ENCODE measurements at regions not wholly inside any gene's neighbourhood (a gene's known extent, or its start where the extent isn't known, plus 50 kb on each side); places are given as distances from the start of the nearest gene placed in this dataset.

- intact Hi-C loops (cut with DNase I): no loop called here
- Histone ChIP-seq H3K27ac (no peak overlapping the region), H3K27me3 (ENCODE audit: insufficient read depth in 3 of 3, low read length in 2 of 3) (peaks cover 4 to 5% (median 4%) of the 10 kb centered on the region in 3 donors), H3K36me3 (ENCODE audit: insufficient read depth in 1 of 2, low read depth in 1 of 2) (no peaks in the 10 kb centered on the region), H3K4me1 (no peaks in the 10 kb centered on the region), H3K4me3 (no peak overlapping the region), H3K9me3 (no peaks in the 10 kb centered on the region)
- DNase-seq: no peak
- ATAC-seq: no peak
- WGBS, 3 donors: 83 to 88% (median 87%) methylated on average over 5 of the region's 5 CpGs
- TF ChIP-seq CTCF (IDR thresholded peaks at IDR 0.05): no peak
Observed at GRCh38 chr20:22507240-22507961, 77.0 kb downstream of the FOXA2 start.

GRCh38 chr20:22506827-22507226 is 77.5 kb downstream of the FOXA2 start:
- DNase-seq: no peak
- peaks cover 2 to 6% (median 6%) of the 10 kb centered on the region in 3 donors for H3K27me3 ChIP-seq (ENCODE audit: insufficient read depth in 3 of 3, low read length in 2 of 3)
- no peaks in the 10 kb centered on the region for H3K36me3 ChIP-seq (ENCODE audit: insufficient read depth in 1 of 2, low read depth in 1 of 2)
- H3K27ac ChIP-seq: no peak overlapping the region
- no peaks in the 10 kb centered on the region for H3K4me1 ChIP-seq
- no peak for ATAC-seq
- no peaks in the 10 kb centered on the region for H3K9me3 ChIP-seq
- TF ChIP-seq CTCF (IDR thresholded peaks at IDR 0.05): no peak
- intact Hi-C loops (cut with DNase I): no loop called here
- 70 to 87% (median 74%) methylated on average over 4 of the region's 4 CpGs for WGBS, 3 donors
- H3K4me3 ChIP-seq: no peak overlapping the region

DNA sequence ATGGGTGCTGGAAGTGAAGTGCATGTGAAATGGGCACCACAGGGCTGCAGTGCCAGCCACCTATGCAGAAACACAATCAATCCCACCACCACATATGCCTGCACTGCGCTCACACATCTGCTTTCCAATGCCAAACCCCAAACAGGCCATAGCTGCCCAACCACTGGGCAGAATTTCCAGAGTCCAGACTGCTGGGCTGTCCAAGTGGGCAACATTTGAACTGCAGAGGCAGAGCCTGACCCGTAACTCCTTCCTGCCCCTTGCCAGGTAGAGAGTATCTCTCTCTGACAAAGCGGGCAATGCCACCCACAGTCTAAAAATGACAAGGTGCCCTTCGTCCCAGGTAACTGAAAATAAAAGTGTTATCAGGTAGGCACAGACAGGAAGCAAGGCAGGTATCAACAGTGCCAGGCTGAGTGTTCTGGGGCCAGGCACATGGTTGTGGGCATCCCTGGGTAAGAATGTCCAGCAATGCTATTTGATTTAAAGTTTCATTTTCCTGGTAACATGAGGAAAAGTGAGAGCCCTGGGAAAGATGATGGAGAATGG is 79.5 kb downstream of the FOXA2 start:
- WGBS, 3 donors: 85 to 89% (median 89%) methylated on average over 4 of the region's 4 CpGs
- H3K36me3 ChIP-seq (ENCODE audit: insufficient read depth in 1 of 2, low read depth in 1 of 2): no peaks in the 10 kb centered on the region
- intact Hi-C loops (cut with DNase I): no loop called here
- peaks cover 0 to 8% (median 6%) of the 10 kb centered on the region in 3 donors for H3K27me3 ChIP-seq (ENCODE audit: insufficient read depth in 3 of 3, low read length in 2 of 3)
- no peak for TF ChIP-seq CTCF (IDR thresholded peaks at IDR 0.05)
- ATAC-seq: no peak
- no peak overlapping the region for H3K4me3 ChIP-seq
- DNase-seq: no peak
- no peak overlapping the region for H3K27ac ChIP-seq
- no peaks in the 10 kb centered on the region for H3K9me3 ChIP-seq
- H3K4me1 ChIP-seq: no peaks in the 10 kb centered on the region

- intact Hi-C loops (cut with DNase I): no loop called here
- H3K9me3 ChIP-seq: no peaks in the 10 kb centered on the region
- H3K4me1 ChIP-seq: no peaks in the 10 kb centered on the region
- no peak overlapping the region for H3K4me3 ChIP-seq
- H3K27ac ChIP-seq: no peak overlapping the region
- TF ChIP-seq CTCF (IDR thresholded peaks at IDR 0.05): no peak
- no peaks in the 10 kb centered on the region for H3K36me3 ChIP-seq (ENCODE audit: insufficient read depth in 1 of 2, low read depth in 1 of 2)
- ATAC-seq (no peak), DNase-seq (no peak)
- peaks cover 0 to 8% (median 3%) of the 10 kb centered on the region in 3 donors for H3K27me3 ChIP-seq (ENCODE audit: insufficient read depth in 3 of 3, low read length in 2 of 3)
- 87 to 94% (median 89%) methylated on average over 4 of the region's 4 CpGs for WGBS, 3 donors
Observed at GRCh38 chr20:22503577-22503976, 80.8 kb downstream of the FOXA2 start.
